GM12873 (cell line): ENCODE measurements at regions not wholly inside any gene's neighbourhood (a gene's known extent, or its start where the extent isn't known, plus 50 kb on each side); places are given as distances from the start of the nearest gene placed in this dataset.

Experiments used
- TF ChIP-seq, protein P1 (sequence below): IDR thresholded peaks from 2 replicates; pipeline ENCODE4 v1.5.1; 2012; ENCODE audit warnings: low read depth, mild to moderate bottlenecking, moderate library complexity, low read length, control low read depth; ENCODE audit not compliant: insufficient read depth; ENCODE audit errors: missing control alignments

DNA sequence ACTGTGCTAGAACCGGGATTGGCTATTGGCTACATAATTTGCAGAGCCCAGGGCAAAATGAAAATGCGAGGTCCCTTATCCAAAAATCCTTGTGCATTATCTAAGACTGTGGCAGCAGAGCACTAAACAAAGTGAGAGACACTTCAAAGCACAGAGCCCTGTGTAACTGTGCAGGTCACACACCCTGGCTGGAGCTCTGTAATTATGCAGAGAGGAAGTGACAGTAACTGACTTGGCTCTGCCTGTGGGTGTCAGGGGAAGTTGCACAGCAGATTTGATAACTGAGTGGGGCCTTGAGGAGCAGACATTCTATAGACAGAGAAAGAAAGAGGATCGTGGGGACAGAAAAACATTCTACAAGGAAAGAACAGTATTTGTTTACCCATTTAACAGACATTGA lies 173.5 kb upstream of the FMR1 start:
- TF ChIP-seq, protein P1, sequence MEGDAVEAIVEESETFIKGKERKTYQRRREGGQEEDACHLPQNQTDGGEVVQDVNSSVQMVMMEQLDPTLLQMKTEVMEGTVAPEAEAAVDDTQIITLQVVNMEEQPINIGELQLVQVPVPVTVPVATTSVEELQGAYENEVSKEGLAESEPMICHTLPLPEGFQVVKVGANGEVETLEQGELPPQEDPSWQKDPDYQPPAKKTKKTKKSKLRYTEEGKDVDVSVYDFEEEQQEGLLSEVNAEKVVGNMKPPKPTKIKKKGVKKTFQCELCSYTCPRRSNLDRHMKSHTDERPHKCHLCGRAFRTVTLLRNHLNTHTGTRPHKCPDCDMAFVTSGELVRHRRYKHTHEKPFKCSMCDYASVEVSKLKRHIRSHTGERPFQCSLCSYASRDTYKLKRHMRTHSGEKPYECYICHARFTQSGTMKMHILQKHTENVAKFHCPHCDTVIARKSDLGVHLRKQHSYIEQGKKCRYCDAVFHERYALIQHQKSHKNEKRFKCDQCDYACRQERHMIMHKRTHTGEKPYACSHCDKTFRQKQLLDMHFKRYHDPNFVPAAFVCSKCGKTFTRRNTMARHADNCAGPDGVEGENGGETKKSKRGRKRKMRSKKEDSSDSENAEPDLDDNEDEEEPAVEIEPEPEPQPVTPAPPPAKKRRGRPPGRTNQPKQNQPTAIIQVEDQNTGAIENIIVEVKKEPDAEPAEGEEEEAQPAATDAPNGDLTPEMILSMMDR: no peak

DNA sequence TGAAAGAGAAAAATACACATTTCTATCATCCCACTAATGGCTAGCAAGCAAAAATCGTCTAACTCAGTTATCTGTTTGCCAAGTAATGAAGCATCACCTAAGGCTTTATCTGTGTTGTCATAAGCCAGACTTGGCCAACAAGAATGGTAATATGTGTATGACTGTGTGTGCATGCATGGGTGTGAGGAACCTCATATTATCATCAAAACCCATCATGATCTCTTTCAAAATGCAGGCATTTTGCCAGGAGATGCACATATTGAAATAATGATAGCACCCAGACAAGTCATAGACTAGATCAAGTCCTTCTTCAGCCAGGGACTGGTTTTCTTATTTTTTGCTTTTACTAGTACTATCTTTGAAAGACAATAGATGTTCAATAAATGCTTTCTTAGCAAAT lies 172.5 kb upstream of the FMR1 start:
- TF ChIP-seq, protein P1: no peak

DNA sequence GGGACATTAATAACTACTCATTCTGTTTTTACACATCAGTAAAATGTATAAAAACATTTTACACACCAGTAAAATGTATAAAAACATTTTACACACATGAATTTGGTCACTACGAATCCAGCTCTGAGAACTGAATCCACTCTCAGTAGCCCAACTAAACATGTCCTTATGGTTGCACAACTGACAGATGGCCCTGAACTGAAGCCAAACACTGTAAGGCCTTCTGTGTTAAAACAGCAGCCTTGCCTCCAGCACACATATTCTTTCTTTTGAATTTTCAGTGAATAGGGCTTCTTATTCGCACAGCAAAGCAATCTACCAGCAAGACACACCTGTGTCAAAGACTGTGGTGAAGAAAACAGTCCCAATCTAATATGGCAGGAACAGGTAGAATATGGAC lies 169.9 kb upstream of the FMR1 start:
- TF ChIP-seq, protein P1: no peak

DNA sequence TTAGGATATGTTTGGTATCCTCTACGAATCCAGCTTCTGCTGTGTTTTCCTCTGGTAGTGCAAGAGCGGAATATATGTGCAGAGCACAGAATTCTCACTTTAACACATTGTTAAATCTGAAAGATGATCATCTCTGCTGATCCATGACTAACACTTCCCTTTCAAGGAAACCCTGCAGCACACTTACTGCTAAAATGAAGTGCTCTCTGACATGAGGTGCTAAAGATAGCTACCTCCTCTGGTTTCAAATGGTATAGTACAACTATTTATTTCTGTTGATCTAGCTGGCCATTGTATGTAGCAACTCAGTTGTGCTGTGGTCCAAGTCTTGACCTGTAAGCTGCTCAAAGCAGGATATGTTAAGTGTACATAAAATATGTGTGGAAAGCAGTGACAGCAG lies 162.4 kb upstream of the FMR1 start:
- TF ChIP-seq, protein P1: no peak

DNA sequence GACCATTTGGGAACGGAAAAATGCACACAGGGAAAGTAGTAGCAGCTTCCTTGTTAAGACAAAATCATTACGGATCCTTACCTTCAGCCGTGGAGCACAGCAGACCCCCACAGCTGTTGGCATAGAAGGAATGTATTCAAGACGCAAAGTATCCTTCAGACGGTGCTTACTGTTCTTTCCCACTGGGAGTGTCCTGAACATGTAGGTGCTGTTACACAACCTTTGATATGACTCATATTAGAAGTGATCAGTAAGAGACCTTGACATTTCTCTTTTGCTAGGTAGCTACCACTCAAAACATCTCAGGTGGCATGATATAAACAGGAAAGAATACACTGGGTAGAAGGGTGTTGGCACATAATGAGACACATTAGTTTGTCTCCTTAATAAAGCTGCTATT lies 154.0 kb upstream of the FMR1 start:
- TF ChIP-seq, protein P1: no peak

DNA sequence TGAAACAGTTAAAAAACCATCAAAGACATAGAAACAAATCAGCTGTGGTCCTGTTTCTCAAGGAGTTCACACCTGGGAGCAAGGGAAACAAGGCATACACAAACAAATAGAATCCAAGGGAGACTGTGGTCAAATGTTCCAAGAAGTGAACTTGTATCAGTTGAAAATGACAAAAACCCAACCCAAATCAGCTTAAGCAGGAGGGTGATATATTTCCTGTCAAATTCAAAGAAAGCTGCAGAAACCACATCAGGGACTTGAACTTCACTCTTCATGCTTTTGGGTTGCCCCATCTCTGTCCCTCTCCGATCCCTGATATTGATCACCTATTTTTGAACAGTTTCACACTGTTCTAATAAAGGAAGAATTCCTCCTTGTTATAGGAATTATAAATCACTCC lies 148.6 kb upstream of the FMR1 start:
- TF ChIP-seq, protein P1: no peak

DNA sequence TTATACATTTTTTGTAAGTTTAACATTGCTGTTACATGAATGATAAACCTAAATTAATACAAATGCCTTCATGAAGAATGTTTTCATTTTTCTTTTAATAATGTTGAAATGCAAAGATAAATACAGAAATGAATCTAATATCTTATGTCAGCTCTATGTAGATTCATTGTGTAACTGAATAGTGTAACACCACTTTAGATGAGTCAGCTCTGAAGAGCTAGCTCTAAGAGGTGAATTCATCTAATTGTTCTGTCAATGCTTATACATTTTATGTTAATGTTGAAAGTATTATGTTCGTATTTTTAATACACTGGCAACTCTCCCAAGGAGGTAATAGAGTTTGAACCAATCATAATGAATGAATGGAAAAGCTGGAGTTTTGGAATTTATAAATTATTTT lies 146.9 kb upstream of the FMR1 start:
- TF ChIP-seq, protein P1: no peak

DNA sequence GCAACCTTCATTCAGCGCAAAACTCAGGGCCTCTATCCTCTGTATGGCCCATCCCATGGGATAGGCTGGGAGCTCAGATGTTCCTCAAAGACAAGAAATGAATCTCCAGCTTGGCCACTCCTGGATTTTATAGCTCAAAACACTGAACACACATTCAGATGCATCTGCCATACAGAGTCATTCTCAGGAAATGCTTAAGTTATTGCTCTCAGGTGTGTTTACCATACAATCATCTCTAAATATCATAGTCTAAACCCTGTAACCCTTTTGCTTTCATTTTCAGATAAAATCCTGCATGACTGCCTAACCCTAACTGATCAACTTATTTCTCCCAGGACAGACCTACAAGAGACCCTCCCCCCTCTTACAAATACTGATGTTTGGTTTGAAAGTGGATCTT lies 140.9 kb upstream of the FMR1 start:
- TF ChIP-seq, protein P1: no peak
